SU-DHL-6 (cell line): ENCODE measurements at regions not wholly inside any gene's neighbourhood (a gene's known extent, or its start where the extent isn't known, plus 50 kb on each side); places are given as distances from the start of the nearest gene placed in this dataset.

ENCODE experiments used
- EZH2phosphoT487 ChIP-seq: fragments of 200-600 bp; sonication (generic), shearing (Covaris generic); conservative IDR thresholded peaks from 2 replicates; pipeline ENCODE4 v1.6.1; 2018; ENCODE audit warnings: mild to moderate bottlenecking, antibody characterized with exemption, low read length, moderate library complexity, mixed read lengths
- TF ChIP-seq, protein P1 (sequence below): fragments of 200-600 bp; sonication (generic); IDR thresholded peaks from one replicate; pipeline ENCODE4 v1.5.1; 2017; ENCODE audit warnings: antibody characterized with exemption, mild to moderate bottlenecking, low read length, moderate library complexity; ENCODE audit not compliant: insufficient read depth, poor library complexity, severe bottlenecking

DNA sequence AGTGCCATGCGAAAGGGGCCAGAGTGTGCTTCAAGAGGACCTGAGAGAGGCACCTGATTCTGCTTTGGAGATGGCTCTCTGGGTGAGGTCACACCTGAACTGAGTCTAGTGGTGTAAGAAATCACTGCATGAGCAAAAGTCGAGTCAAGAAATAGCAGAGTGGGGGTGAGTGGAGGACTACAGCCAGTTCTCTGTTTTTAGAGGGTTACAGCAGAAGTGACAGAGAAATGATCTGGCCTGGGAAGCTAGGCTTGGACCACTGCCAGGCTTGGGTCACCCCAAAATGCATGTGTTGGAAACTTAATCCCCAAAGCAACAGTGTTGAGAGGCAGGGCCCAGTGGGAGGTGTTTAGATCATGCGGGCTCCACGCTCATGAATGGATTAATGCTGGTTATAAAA lies 312.0 kb downstream of the CBLN1 start:
- TF ChIP-seq, protein P1, sequence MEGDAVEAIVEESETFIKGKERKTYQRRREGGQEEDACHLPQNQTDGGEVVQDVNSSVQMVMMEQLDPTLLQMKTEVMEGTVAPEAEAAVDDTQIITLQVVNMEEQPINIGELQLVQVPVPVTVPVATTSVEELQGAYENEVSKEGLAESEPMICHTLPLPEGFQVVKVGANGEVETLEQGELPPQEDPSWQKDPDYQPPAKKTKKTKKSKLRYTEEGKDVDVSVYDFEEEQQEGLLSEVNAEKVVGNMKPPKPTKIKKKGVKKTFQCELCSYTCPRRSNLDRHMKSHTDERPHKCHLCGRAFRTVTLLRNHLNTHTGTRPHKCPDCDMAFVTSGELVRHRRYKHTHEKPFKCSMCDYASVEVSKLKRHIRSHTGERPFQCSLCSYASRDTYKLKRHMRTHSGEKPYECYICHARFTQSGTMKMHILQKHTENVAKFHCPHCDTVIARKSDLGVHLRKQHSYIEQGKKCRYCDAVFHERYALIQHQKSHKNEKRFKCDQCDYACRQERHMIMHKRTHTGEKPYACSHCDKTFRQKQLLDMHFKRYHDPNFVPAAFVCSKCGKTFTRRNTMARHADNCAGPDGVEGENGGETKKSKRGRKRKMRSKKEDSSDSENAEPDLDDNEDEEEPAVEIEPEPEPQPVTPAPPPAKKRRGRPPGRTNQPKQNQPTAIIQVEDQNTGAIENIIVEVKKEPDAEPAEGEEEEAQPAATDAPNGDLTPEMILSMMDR: no peak
- TF ChIP-seq EZH2phosphoT487: no peak
